ENCODE measurements at regions not wholly inside any gene's neighbourhood (a gene's known extent, or its start where the extent isn't known, plus 50 kb on each side); places are given as distances from the start of the nearest gene placed in this dataset.

DNA sequence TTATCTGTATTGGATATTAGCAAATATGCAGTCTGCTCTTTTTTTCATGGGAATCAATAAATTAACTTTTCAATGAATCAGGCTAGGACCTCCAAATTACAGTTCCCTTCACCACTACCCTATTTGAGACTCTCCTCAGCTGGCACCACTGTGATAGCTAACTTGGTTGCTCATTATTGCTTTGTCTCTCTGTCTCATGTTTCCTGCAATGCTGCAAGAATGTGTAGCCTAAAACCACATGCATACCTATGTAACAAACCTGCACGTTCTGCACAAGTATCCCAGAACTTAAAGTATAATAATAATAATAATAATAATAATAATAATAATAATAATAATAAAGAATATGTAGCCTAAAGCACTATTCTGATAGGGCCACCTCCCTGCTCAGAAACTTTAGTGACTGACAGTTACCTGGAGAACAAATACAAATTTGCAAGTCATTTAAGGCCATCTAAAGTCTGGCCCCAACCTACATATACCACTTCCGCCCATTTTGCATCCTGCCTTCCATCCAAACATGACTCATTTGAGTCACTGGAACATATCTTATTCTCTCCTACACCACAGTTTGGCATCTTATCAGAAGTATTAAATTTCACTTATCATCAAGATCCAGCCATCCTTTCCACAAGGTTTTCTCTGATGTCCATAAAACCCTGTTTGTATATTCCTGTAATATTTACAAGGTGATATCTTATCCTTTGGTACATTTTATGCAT is 215.1 kb downstream of the LRRK2 start:
- Histone ChIP-seq H3K27ac (ENCODE audit: low read depth) (no peak overlapping the region), H3K79me2 (replicated peaks; ENCODE audit: insufficient read depth) (no peaks in the 10 kb centered on the region), H3K27me3 (ENCODE audit: insufficient read depth) (no peaks in the 10 kb centered on the region), H3K4me2 (no peak overlapping the region), H3K9me2 (ENCODE audit: insufficient read depth) (no peaks in the 10 kb centered on the region), H3K4me1 (ENCODE audit: insufficient read depth) (no peaks in the 10 kb centered on the region), H3F3A (replicated peaks; ENCODE audit: low read depth) (no peaks in the 10 kb centered on the region), H4K20me1 (replicated peaks; ENCODE audit: insufficient read depth) (no peaks in the 10 kb centered on the region), H3K4me3 (no peak overlapping the region), H2AFZ (no peak overlapping the region), H3K36me3 (ENCODE audit: insufficient read depth) (no peaks in the 10 kb centered on the region)
- no peaks in the 10 kb centered on the region for H3K27me3 Mint-ChIP-seq (ENCODE audit: insufficient read depth, low read depth, poor library complexity)
- no peak overlapping the region for H3K27ac Mint-ChIP-seq
- DNase-seq (ENCODE audit: low spot score) (no peak), ATAC-seq (no peak)
- H3K4me1 Mint-ChIP-seq = no peaks in the 10 kb centered on the region
- no peaks in the 10 kb centered on the region for H3K36me3 Mint-ChIP-seq (ENCODE audit: low read depth)
- H3K4me3 Mint-ChIP-seq = no peak overlapping the region
- no peaks in the 10 kb centered on the region for H3K9me3 Mint-ChIP-seq
- TF ChIP-seq, protein P1, sequence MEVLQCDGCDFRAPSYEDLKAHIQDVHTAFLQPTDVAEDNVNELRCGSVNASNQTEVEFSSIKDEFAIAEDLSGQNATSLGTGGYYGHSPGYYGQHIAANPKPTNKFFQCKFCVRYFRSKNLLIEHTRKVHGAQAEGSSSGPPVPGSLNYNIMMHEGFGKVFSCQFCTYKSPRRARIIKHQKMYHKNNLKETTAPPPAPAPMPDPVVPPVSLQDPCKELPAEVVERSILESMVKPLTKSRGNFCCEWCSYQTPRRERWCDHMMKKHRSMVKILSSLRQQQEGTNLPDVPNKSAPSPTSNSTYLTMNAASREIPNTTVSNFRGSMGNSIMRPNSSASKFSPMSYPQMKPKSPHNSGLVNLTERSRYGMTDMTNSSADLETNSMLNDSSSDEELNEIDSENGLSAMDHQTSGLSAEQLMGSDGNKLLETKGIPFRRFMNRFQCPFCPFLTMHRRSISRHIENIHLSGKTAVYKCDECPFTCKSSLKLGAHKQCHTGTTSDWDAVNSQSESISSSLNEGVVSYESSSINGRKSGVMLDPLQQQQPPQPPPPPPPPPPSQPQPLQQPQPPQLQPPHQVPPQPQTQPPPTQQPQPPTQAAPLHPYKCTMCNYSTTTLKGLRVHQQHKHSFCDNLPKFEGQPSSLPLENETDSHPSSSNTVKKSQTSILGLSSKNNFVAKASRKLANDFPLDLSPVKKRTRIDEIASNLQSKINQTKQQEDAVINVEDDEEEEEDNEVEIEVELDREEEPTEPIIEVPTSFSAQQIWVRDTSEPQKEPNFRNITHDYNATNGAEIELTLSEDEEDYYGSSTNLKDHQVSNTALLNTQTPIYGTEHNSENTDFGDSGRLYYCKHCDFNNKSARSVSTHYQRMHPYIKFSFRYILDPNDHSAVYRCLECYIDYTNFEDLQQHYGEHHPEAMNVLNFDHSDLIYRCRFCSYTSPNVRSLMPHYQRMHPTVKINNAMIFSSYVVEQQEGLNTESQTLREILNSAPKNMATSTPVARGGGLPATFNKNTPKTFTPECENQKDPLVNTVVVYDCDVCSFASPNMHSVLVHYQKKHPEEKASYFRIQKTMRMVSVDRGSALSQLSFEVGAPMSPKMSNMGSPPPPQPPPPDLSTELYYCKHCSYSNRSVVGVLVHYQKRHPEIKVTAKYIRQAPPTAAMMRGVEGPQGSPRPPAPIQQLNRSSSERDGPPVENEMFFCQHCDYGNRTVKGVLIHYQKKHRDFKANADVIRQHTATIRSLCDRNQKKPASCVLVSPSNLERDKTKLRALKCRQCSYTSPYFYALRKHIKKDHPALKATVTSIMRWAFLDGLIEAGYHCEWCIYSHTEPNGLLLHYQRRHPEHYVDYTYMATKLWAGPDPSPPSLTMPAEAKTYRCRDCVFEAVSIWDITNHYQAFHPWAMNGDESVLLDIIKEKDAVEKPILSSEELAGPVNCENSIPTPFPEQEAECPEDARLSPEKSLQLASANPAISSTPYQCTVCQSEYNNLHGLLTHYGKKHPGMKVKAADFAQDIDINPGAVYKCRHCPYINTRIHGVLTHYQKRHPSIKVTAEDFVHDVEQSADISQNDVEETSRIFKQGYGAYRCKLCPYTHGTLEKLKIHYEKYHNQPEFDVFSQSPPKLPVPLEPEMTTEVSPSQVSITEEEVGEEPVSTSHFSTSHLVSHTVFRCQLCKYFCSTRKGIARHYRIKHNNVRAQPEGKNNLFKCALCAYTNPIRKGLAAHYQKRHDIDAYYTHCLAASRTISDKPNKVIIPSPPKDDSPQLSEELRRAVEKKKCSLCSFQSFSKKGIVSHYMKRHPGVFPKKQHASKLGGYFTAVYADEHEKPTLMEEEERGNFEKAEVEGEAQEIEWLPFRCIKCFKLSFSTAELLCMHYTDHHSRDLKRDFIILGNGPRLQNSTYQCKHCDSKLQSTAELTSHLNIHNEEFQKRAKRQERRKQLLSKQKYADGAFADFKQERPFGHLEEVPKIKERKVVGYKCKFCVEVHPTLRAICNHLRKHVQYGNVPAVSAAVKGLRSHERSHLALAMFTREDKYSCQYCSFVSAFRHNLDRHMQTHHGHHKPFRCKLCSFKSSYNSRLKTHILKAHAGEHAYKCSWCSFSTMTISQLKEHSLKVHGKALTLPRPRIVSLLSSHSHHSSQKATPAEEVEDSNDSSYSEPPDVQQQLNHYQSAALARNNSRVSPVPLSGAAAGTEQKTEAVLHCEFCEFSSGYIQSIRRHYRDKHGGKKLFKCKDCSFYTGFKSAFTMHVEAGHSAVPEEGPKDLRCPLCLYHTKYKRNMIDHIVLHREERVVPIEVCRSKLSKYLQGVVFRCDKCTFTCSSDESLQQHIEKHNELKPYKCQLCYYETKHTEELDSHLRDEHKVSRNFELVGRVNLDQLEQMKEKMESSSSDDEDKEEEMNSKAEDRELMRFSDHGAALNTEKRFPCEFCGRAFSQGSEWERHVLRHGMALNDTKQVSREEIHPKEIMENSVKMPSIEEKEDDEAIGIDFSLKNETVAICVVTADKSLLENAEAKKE (CRISPR knock-in tag; IDR thresholded peaks at IDR 0.05) = no peak
- no peak for TF ChIP-seq EZH2phosphoT487 (IDR thresholded peaks at IDR 0.05; ENCODE audit: unreplicated experiment)
- TF ChIP-seq CREB1 (CRISPR knock-in tag; IDR thresholded peaks at IDR 0.05; ENCODE audit: low read depth) = no peak
- TF ChIP-seq STAT1 (IDR thresholded peaks at IDR 0.05; ENCODE audit: unreplicated experiment) = no peak
- TF ChIP-seq POLR2AphosphoS5 (IDR thresholded peaks at IDR 0.05; ENCODE audit: low read depth) = no peak
- no peak for TF ChIP-seq EZH2 (IDR thresholded peaks at IDR 0.05; ENCODE audit: low read depth, unreplicated experiment)
- TF ChIP-seq ZNF114 (CRISPR knock-in tag; IDR thresholded peaks at IDR 0.05) = no peak
- TF ChIP-seq JUNB (IDR thresholded peaks at IDR 0.05; ENCODE audit: unreplicated experiment) = no peak
- no peak for TF ChIP-seq ZNF331 (CRISPR knock-in tag; IDR thresholded peaks at IDR 0.05; ENCODE audit: low read depth)
- TF ChIP-seq, protein P2, sequence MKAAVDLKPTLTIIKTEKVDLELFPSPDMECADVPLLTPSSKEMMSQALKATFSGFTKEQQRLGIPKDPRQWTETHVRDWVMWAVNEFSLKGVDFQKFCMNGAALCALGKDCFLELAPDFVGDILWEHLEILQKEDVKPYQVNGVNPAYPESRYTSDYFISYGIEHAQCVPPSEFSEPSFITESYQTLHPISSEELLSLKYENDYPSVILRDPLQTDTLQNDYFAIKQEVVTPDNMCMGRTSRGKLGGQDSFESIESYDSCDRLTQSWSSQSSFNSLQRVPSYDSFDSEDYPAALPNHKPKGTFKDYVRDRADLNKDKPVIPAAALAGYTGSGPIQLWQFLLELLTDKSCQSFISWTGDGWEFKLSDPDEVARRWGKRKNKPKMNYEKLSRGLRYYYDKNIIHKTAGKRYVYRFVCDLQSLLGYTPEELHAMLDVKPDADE (IDR thresholded peaks at IDR 0.05) = no peak

All from GM23338 (cell line).